ENCODE measurements at regions not wholly inside any gene's neighbourhood (a gene's known extent, or its start where the extent isn't known, plus 50 kb on each side); places are given as distances from the start of the nearest gene placed in this dataset.
A peak's percentile ranks its signal among the peaks of the same experiment; 100 is the strongest.

DNA sequence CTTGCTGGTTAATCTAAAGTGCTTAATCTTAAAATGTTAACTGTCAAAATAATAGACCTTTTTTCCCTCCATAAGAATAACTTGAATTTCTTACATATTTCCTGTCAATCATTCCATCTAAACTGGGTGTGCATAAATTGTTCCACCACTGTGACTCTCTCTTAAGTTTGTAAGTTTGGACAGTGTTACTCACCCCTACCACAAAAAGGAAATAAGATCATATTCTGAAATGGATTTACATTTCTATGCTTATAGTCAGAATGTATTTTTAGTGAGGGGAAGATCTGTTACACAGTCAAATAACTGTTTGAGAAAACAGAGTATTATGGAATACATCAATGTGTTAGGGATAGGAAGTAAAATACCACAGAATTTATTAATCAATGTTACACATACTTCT, 109.6 kb upstream of the DPYD start:
- H3K4me3 ChIP-seq (ENCODE audit: low read length) = no peak overlapping the region
- TF ChIP-seq, protein P1, sequence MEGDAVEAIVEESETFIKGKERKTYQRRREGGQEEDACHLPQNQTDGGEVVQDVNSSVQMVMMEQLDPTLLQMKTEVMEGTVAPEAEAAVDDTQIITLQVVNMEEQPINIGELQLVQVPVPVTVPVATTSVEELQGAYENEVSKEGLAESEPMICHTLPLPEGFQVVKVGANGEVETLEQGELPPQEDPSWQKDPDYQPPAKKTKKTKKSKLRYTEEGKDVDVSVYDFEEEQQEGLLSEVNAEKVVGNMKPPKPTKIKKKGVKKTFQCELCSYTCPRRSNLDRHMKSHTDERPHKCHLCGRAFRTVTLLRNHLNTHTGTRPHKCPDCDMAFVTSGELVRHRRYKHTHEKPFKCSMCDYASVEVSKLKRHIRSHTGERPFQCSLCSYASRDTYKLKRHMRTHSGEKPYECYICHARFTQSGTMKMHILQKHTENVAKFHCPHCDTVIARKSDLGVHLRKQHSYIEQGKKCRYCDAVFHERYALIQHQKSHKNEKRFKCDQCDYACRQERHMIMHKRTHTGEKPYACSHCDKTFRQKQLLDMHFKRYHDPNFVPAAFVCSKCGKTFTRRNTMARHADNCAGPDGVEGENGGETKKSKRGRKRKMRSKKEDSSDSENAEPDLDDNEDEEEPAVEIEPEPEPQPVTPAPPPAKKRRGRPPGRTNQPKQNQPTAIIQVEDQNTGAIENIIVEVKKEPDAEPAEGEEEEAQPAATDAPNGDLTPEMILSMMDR (conservative IDR thresholded peaks at IDR 0.05; ENCODE audit: low read length) = no peak
- DNase-seq (ENCODE audit: low read depth) = peak; percentile 29

DNA sequence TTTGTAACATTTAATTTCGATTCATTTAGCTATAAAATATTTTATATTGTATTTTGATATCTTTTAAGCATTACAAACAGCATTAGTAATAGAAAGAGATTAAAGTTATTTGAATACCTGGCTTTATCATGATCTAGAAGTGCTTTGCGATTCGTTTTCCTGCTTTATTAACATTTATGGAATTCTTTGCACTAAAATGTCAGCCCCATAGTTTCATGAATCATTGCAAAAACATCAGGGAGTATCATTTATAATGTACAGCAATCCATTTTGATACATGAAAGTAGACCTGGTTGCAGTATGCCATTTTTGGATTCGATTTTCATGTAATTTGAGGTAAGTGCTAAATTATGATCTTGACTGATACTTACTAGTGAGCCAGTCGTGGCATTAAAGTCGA, 108.0 kb upstream of the DPYD start:
- DNase-seq (ENCODE audit: low read depth) = no peak
- TF ChIP-seq, protein P1 (conservative IDR thresholded peaks at IDR 0.05; ENCODE audit: low read length) = no peak
- H3K4me3 ChIP-seq (ENCODE audit: low read length) = no peak overlapping the region

DNA sequence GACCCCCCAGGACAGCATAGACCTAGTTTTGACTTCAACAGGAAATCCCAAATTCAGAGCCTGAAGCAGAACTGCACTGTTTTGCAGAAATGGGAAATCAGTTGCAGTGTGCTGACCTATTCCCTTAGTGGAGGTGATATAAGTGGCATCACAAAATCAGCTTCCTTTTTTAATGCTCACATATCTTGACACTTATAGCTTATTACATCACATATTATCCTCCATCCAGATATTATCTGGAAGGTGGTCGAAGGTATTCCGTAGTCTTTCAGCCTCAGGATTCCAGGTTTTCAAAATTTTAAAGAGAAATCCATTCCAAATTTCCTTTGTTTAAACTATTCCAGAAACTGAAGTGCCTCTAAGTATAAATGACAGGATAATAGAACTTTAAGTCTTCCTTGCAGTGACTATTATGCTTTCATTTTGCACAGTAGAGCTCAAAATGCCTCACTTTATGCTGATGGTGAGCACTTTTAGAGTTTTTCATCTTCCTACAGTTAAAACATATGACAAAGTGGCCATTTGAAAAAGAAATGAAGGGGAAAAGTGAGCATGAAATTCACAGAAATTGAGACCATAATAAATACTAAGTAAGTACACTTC, 106.4 kb upstream of the DPYD start:
- TF ChIP-seq, protein P1 (conservative IDR thresholded peaks at IDR 0.05; ENCODE audit: low read length) = no peak
- DNase-seq (ENCODE audit: low read depth) = no peak
- no peak overlapping the region for H3K4me3 ChIP-seq (ENCODE audit: low read length)

DNA sequence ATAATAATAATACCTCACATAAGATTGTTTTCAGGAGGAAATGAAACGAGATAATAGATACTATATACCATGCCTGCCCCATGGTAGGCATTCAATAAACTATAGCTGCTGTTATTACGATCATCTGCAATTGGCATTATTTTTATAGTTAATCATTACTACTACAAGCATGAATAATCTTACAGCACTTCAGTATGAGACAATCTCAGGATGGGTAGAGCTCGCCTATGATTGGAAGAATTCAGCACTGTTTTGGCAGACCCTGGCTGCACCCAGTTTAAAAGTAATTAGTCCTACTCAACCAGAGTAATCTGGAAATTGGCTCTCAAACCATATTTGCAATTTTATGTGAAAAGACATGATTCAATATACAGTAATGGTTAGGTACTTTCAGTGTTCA, 105.0 kb upstream of the DPYD start:
- no peak for DNase-seq (ENCODE audit: low read depth)
- no peak overlapping the region for H3K4me3 ChIP-seq (ENCODE audit: low read length)
- TF ChIP-seq, protein P1 (conservative IDR thresholded peaks at IDR 0.05; ENCODE audit: low read length) = no peak

DNA sequence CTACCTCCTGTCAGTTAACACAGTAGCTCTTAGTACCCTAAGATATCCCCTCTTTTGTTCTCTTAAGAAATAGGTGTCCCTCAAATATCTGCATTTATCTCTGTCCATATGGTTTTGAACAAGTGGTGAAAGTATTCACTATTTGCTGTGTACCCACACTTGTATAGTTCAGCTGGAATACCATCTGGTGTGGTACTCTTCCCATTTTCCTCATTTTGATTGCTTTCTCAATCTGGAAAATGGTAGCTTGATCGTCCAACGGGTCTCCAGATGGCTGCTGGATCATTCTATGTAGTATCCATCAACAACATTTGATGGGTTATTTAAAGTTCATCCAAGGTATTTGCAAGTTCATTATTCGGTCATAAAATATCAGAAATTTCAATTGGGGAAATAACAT, 100.3 kb upstream of the DPYD start:
- DNase-seq (ENCODE audit: low read depth) = no peak
- no peak overlapping the region for H3K4me3 ChIP-seq (ENCODE audit: low read length)
- TF ChIP-seq, protein P1 (conservative IDR thresholded peaks at IDR 0.05; ENCODE audit: low read length) = no peak

DNA sequence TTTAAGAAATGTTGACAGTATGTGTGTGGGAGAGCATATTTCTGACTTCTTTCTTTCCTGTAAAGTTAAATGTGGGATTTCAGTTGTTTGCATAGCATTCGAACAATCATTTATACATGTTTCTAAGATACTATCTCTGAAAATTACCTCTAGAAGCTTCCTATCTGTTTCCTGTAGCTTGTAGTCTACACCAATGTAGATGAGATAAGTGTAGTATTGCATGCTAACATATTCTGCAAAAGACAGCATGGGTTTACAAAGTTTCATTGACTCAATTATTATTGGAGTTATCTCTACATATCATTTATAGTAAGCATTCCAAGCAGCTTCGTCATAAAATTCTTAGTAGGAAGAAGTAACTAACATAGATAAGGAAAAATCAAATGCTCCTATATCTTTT, 98.9 kb upstream of the DPYD start:
- TF ChIP-seq, protein P1 (conservative IDR thresholded peaks at IDR 0.05; ENCODE audit: low read length) = no peak
- DNase-seq (ENCODE audit: low read depth) = no peak

DNA sequence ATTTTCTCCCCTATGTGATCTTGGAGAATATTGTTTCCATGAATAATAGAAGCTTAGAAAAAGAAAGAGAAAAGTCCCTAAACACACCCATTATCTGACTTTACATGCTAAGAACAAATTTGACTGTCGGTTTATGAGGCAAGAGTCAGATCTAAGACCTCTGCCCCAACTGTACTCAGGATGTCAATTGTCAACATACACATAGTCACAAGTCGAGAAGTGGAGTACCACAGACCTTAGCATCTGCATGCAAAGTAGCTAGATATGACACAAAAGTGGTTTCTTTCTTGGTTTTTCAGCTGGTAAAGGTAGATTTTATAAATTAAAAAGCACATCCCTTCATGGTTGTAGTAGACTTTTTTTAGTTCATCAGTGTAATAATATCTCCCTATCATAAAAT, 97.2 kb upstream of the DPYD start:
- TF ChIP-seq, protein P1 (conservative IDR thresholded peaks at IDR 0.05; ENCODE audit: low read length) = no peak
- H3K4me3 ChIP-seq (ENCODE audit: low read length) = no peak overlapping the region
- DNase-seq (ENCODE audit: low read depth) = no peak

More for the DNA sequence above, 98.9 kb upstream of the DPYD start:
- no peak overlapping the region for H3K4me3 ChIP-seq (ENCODE audit: low read length)

Measured in AG10803 (cell line).